ENCODE measurements at regions not wholly inside any gene's neighbourhood (a gene's known extent, or its start where the extent isn't known, plus 50 kb on each side); places are given as distances from the start of the nearest gene placed in this dataset.

DNA sequence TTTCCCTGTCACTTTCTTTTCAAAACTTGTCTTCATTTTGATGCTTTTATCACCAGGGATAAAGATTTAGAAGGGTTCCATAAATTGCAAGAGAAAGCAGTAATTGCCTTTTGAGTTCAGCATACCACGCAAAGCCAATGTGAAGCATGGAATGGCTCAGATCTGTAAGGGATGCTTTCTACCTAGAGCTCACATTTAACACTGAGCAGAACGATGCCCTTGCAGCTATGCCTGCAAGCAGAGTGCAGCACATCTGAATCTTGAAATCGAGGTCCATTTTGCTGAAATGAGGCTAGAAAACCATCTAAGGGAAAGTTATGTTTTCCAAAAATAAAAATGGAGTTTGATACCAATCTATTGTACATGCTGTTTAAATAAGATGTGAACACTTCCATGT lies 171.2 kb upstream of the CELF2 start:
- no peak for DNase-seq
- Histone ChIP-seq H3K9me3 (replicated peaks) (no peaks in the 10 kb centered on the region), H3K27ac (no peak overlapping the region), H3K4me1 (no peaks in the 10 kb centered on the region), H3K27me3 (no peaks in the 10 kb centered on the region), H3K36me3 (no peaks in the 10 kb centered on the region), H3K4me3 (no peak overlapping the region)

DNA sequence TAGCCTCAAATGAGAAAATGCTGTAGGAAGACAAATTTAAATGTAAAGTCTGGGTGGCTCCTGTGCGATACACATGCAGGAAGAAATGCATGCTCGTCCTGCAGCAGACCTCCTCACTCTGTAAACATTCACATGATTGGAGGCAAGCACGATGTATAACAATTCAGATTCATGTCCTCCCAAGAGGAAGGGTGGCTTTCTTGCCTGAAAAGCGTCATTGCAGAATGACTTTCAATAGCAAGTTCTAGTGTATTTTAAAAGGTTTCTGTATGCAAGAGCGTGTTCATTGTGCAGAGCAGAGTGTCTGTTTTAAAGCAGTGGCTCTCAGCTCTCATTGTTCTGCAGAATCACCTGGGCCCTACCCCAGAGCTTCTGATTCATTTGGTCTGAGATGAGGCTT lies 170.3 kb upstream of the CELF2 start:
- Histone ChIP-seq H3K4me3 (no peak overlapping the region), H3K27me3 (no peaks in the 10 kb centered on the region), H3K36me3 (no peaks in the 10 kb centered on the region), H3K27ac (no peak overlapping the region), H3K9me3 (replicated peaks) (no peaks in the 10 kb centered on the region), H3K4me1 (no peaks in the 10 kb centered on the region)
- no peak for DNase-seq

DNA sequence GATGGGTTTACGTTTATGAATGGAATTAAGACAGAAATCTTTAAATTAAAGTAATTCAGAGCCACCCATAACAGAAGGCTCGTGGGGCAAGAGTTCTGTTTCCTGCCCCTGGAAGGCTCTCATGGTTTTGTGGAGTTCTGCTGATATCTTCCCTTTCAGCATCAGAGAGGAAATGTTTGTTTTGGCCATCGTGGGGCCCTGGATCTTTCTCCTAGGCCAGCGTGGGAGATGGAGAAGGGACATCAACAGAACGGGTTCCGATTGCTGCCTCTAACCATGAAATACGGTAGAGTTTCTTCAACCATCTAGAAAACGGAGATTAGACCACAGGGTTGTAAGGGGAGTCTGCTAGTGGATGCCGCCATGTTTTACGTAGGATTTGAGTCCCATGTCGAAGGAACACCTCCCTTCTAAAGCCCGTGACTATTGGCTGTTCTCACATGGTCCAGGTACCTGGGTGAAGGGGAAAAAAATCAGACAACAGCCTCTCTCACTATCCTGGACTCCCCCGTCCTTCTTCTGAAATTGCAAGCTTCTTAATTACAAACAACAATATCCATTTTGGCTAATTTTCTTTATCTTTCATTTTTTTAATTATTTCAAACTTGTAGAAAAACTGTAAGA lies 169.1 kb upstream of the CELF2 start:
- H3K36me3 ChIP-seq, result no peaks in the 10 kb centered on the region
- H3K4me1 ChIP-seq, result no peaks in the 10 kb centered on the region
- no peak for DNase-seq
- H3K27me3 ChIP-seq, result no peaks in the 10 kb centered on the region
- H3K9me3 ChIP-seq (replicated peaks), result no peaks in the 10 kb centered on the region
- H3K4me3 ChIP-seq, result no peak overlapping the region
- no peak overlapping the region for H3K27ac ChIP-seq

DNA sequence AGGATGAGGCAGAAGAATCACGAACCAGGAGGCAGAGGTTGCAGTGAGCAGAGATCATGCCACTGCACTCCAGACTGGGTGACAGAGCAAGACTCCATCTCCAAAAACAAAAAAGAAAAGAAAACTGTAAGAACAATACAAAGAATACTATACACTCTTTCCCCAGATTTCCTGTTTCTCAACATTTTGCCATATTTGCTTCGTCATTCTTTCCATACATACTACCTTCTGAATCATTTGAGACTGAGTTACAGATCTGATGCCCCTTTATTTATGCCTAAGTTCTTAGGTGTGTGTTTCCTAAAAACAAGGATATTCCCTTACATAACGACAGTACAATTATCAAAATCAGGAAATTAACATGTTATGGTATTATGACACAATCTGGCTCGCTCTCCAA lies 168.4 kb upstream of the CELF2 start:
- no peaks in the 10 kb centered on the region for H3K4me1 ChIP-seq

DNA sequence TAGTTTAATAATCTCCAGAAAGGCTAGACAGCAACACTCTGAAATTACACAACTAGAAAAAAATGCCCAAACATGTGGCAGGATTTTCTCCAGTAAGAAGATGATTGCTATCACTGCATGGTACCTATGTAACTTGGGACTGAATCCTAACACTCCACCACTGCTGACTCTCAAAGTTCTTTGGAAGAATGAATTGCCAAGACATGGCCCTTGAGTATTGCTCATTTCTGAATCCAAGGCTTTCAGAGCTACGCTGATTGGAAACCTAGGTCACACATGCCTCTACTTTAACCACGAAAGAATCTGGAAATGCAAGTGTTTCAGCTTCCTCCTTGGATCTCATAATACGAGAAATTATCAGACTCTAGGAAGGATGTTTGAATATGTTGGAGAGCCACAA lies 167.5 kb upstream of the CELF2 start:
- Histone ChIP-seq H3K36me3 (no peaks in the 10 kb centered on the region), H3K9me3 (replicated peaks) (no peaks in the 10 kb centered on the region), H3K27me3 (no peaks in the 10 kb centered on the region), H3K27ac (no peak overlapping the region), H3K4me3 (no peak overlapping the region), H3K4me1 (no peaks in the 10 kb centered on the region)
- no peak for DNase-seq

More for the DNA sequence above, 168.4 kb upstream of the CELF2 start:
- Histone ChIP-seq H3K4me3 (no peak overlapping the region), H3K27ac (no peak overlapping the region), H3K9me3 (replicated peaks) (no peaks in the 10 kb centered on the region), H3K27me3 (no peaks in the 10 kb centered on the region), H3K36me3 (no peaks in the 10 kb centered on the region)
- DNase-seq, result no peak

DNA sequence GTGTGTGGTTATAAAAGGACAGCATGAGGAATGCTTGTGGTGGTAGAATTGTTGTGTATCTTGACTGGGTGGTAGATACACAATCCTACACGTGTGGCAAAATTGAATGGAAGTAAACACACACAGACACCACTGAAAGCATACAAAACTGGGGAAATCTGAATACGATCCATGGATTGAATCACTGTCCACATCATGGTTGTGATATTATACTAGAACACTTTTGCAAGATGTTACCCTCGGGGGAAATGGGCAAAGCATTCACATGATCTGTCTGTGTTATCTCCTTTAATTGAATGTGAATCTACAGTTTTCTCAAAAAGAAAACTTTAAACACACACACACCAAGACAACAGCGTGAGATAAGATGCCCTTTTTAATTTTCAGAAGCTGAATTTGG lies 165.2 kb upstream of the CELF2 start:
- Histone ChIP-seq H3K27me3 (no peaks in the 10 kb centered on the region), H3K36me3 (no peaks in the 10 kb centered on the region), H3K9me3 (replicated peaks) (no peaks in the 10 kb centered on the region), H3K4me3 (no peak overlapping the region), H3K27ac (no peak overlapping the region), H3K4me1 (no peaks in the 10 kb centered on the region)
- DNase-seq, result no peak

DNA sequence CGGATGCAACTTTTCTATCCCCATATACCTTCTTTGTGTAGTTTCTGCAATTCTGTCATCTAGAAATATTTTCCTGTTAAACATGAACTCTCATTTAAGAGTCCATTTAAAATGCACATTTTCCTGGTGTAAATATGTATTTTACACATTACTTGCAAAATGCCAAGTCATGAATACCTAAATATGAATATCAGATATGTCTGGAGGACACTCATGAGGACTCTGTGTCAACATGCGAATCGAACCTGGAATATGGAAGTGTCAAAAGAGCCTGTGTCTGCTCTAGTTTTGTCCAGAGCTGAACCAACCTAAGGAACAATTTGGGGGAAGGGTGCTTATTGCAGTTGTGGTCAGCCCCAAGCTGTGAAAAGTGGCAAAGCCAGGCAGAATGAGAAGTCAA lies 163.7 kb upstream of the CELF2 start:
- Histone ChIP-seq H3K9me3 (replicated peaks) (no peaks in the 10 kb centered on the region), H3K4me1 (no peaks in the 10 kb centered on the region), H3K27me3 (no peaks in the 10 kb centered on the region), H3K27ac (no peak overlapping the region), H3K36me3 (no peaks in the 10 kb centered on the region), H3K4me3 (no peak overlapping the region)
- no peak for DNase-seq

DNA sequence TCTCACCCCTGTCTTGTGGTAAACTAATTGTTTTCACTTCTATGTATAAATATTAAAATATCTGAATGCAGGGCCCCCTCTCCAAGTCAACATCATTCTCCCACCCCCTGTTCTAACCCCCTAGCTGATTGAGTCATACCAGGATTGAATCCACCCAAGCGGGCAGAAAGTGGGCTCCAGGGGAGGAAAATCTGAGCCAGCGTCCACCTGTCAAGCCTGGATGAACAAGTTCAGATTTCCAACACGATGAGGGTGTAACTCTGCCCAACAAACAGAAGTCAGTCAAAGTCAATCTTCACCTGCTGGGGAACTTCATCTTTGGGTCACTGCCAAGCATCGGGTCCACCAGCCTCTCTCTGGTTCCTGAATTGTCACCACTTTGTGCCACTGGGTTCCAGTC lies 162.9 kb upstream of the CELF2 start:
- peak in 1 of 2 experiments; percentile 12 for DNase-seq
- no peaks in the 10 kb centered on the region for H3K4me1 ChIP-seq
- no peak overlapping the region for H3K4me3 ChIP-seq
- no peak overlapping the region for H3K27ac ChIP-seq
- H3K36me3 ChIP-seq, result no peaks in the 10 kb centered on the region
- no peaks in the 10 kb centered on the region for H3K27me3 ChIP-seq
- H3K9me3 ChIP-seq (replicated peaks), result no peaks in the 10 kb centered on the region

DNA sequence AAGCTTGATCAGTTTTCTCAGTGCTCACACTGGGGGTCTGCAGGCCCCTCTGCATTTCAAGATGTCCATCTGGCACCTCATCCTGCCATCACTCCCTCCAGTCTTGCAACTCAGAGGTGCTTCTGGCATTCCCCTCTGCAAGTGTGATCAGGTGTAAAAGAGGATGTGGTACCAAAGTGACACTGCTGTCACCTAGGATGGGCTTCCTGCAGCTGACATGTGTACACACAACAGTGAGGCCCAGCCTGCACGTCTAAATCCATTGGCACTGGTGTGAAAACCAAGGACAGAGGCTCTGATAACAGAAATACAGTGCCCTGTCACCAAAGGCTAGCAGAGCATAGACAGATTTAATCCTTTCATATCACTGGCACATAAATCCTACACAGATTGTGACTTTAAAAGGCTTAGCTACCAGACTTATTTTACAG lies 162.5 kb upstream of the CELF2 start:
- no peaks in the 10 kb centered on the region for H3K4me1 ChIP-seq
- H3K4me3 ChIP-seq, result no peak overlapping the region
- H3K36me3 ChIP-seq, result no peaks in the 10 kb centered on the region
- no peaks in the 10 kb centered on the region for H3K27me3 ChIP-seq
- H3K9me3 ChIP-seq (replicated peaks), result no peaks in the 10 kb centered on the region
- H3K27ac ChIP-seq, result no peak overlapping the region
- no peak for DNase-seq

DNA sequence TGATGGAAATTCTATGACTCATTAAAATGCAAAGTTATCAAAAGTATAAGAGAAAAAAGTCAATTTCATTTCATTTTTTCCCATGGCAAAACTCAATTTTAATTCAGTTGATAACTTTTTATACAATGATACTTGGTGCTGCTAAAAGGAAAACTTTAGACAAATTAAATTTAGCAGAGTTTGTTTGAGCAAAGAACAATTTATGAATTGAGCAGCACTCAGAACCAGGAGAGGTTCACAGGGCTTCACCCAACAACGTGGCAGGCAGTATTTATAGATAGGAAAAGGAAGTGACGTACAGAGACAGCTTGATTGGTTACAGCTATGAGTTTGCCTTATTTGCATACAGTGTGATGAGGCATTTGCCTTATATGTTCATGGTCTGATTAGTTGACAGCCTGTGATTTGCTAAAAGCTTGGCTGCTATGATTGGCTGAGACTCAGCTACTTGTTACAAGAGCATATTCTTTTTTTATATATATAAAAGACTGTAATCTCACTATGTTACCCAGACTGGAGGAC lies 157.2 kb upstream of the CELF2 start:
- Histone ChIP-seq H3K27me3 (no peaks in the 10 kb centered on the region), H3K27ac (no peak overlapping the region), H3K4me3 (no peak overlapping the region), H3K9me3 (replicated peaks) (no peaks in the 10 kb centered on the region), H3K4me1 (no peaks in the 10 kb centered on the region), H3K36me3 (no peaks in the 10 kb centered on the region)
- DNase-seq, result no peak

DNA sequence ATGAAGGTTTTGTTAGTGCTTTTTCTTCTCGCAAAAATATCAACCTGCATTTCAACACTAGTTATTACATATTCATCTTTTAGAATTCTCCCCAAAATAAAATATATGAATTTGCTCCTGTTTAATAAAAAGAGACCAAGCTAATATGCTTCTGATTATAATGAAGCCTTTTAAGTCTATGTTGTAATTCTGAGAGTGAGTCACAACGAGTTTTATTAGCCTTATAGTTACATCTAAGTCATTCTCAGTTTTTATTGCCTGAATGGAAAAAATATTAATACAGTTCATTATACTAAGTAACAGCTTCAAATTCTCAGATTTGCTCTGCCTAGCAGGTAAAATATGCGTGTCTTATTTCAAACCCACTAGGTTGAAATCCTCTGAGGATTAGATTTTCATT lies 152.4 kb upstream of the CELF2 start:
- H3K36me3 ChIP-seq, result no peaks in the 10 kb centered on the region
- no peaks in the 10 kb centered on the region for H3K27me3 ChIP-seq
- no peak overlapping the region for H3K4me3 ChIP-seq
- no peak overlapping the region for H3K27ac ChIP-seq
- H3K4me1 ChIP-seq, result peaks cover 4% of the 10 kb centered on the region
- H3K9me3 ChIP-seq (replicated peaks), result no peaks in the 10 kb centered on the region
- DNase-seq, result no peak

DNA sequence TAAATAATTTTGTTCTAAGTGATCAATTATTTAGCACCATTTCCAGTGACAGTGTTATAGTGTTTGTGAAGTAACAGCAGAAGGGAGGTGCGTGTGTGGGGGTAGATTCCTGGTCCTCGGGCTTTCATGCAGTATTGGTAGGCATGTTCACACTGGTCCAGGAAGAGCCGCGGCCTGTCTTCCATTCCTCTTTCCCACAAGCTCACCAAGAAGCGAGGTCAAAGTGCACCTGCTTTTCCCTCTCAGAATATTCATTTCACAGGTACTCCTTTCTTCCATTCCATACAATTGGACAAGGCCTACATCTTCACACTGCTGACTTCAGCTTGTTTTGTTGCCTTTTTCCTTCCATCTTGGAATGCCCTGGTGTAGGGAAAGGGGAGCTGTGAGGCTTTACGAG lies 151.8 kb upstream of the CELF2 start:
- Histone ChIP-seq H3K36me3 (no peaks in the 10 kb centered on the region), H3K27ac (no peak overlapping the region), H3K27me3 (no peaks in the 10 kb centered on the region), H3K4me1 (peaks cover 5% of the 10 kb centered on the region), H3K4me3 (no peak overlapping the region), H3K9me3 (replicated peaks) (no peaks in the 10 kb centered on the region)
- no peak for DNase-seq

DNA sequence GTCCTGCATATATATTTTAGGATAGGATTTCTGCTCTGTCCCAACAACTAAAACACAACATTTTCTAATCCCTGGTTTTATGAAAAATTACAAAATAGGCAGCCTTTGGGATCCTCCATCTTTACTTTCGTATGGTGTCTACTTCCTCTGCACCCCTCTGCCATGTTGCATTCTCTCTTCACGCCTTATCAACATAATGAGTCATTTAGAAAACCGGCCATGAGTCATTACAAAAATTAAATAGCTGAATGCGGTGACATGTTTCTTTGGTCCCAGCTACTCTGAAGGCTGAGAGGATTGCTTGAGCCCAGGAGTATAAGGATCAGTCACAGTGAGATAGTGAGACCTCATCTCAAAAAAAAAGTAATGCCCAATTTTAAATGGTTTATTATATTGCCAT lies 148.1 kb upstream of the CELF2 start:
- Histone ChIP-seq H3K4me3 (no peak overlapping the region), H3K36me3 (no peaks in the 10 kb centered on the region), H3K27me3 (no peaks in the 10 kb centered on the region), H3K4me1 (peaks cover 24% of the 10 kb centered on the region), H3K27ac (no peak overlapping the region; the same call in 1 of the 2 replicates), H3K9me3 (replicated peaks) (no peaks in the 10 kb centered on the region)
- DNase-seq, result peak in 1 of 2 experiments; percentile 23

DNA sequence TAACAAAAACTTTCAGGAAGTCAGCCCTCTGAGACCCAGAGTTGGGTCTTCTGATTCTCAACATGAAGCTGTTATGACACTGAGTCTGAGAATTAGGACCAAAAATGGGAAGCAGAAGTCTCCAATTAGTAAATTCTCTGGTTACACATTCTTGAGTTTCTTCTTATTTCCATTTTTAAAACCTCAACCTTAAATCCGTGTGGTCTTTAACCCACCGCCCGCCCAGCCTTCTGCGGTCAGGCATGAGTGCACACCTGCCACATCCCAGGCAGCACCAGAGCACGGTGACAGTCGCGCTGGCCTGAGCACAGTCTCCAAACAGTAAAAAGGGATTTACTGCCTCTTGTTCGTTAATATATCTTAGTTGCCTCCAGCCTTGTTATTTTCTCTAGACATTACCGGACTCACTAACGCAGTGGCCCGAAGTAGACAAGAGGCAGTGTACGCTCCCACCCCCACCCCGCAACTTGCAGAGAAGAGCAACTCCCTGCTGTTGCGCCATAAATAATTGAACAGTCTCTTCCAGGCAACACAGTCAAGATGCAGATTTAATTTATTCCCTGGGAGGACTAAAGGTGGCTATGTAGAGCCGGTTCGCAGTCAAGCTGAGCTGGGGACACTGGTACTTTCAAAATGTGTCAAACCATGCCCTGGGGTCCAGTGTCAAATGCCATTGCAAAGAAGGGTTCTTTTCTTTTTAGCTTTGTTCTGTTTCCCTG lies 147.0 kb upstream of the CELF2 start:
- H3K27ac ChIP-seq, result peak overlapping the region; percentile 11
- no peaks in the 10 kb centered on the region for H3K36me3 ChIP-seq
- H3K27me3 ChIP-seq, result no peaks in the 10 kb centered on the region
- peak; percentile 67 to 77 for DNase-seq
- peaks cover 24% of the 10 kb centered on the region for H3K4me1 ChIP-seq
- no peaks in the 10 kb centered on the region for H3K9me3 ChIP-seq (replicated peaks)
- H3K4me3 ChIP-seq, result peak overlapping the region; percentile 20

DNA sequence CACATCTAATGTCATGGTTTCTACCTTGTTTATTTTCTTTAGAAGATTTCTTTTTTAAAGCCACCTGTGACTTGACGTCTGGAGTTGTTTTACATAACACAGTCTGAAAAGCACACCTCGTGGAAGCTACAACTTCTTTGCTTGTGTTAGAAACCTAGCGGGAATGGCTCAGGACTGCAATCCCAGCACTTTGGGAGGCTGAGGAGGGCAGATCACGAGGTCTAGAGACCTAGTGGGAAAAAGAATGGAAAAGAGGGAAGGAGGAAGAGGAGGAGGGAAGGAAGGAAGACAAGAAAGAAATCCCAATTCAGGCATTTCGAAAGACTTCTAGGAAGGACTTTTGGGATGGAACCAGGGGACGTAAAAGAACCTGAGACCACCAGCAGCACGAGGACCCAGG lies 146.3 kb upstream of the CELF2 start:
- no peaks in the 10 kb centered on the region for H3K27me3 ChIP-seq
- H3K4me3 ChIP-seq, result peak overlapping the region; percentile 20
- H3K27ac ChIP-seq, result peak overlapping the region; percentile 11
- H3K9me3 ChIP-seq (replicated peaks), result no peaks in the 10 kb centered on the region
- no peaks in the 10 kb centered on the region for H3K36me3 ChIP-seq
- peak in 1 of 2 experiments; percentile 31 for DNase-seq
- peaks cover 24% of the 10 kb centered on the region for H3K4me1 ChIP-seq

All from SJCRH30 (cell line).